Activated naive CD4-positive, alpha-beta T cell treated with anti-CD3 and anti-CD28 coated beads for 36 hours (primary cell): ENCODE measurements at regions not wholly inside any gene's neighbourhood (a gene's known extent, or its start where the extent isn't known, plus 50 kb on each side); places are given as distances from the start of the nearest gene placed in this dataset.

ENCODE experiments used
- CTCF ChIA-PET: fragments of 350-600 bp; sonication (Branson Sonifier 250); formaldehyde crosslinking; loops from one replicate; lab custom pipeline; 2021; ENCODE audit warnings: antibody characterized with exemption; lab: Charles Lee
- DNase-seq: peaks from one replicate; pipeline ENCODE4 v3.0.0-alpha.2; 2020
- H3K27ac Mint-ChIP-seq: one replicate; pipeline ENCODE4 v1.8.0; 2021; ENCODE audit warnings: mild to moderate bottlenecking, mixed read lengths
- H3K27me3 Mint-ChIP-seq: one replicate; pipeline ENCODE4 v1.8.0; 2021; ENCODE audit warnings: low read depth, mixed read lengths
- H3K36me3 Mint-ChIP-seq: one replicate; pipeline ENCODE4 v1.8.0; 2021; ENCODE audit warnings: low read depth, mixed read lengths
- H3K4me1 Mint-ChIP-seq: one replicate; pipeline ENCODE4 v1.8.0; 2021; ENCODE audit warnings: low read depth, mixed read lengths
- H3K4me3 Mint-ChIP-seq: one replicate; pipeline ENCODE4 v1.8.0; 2021; ENCODE audit warnings: mild to moderate bottlenecking, moderate library complexity, mixed read lengths
- H3K9me3 Mint-ChIP-seq: one replicate; pipeline ENCODE4 v1.8.0; 2021; ENCODE audit warnings: mixed read lengths
- intact Hi-C: fragments of 100-400 bp; cut with micrococcal nuclease; formaldehyde crosslinking; loops from one replicate; pipeline ENCODE4 v1.15.1; 2023

- no peaks in the 10 kb centered on the region for H3K4me1 Mint-ChIP-seq
- CTCF ChIA-PET = no interaction called here
- intact Hi-C loops = no loop called here
- no peak overlapping the region for H3K27ac Mint-ChIP-seq
- peaks cover 3% of the 10 kb centered on the region for H3K27me3 Mint-ChIP-seq
- no peaks in the 10 kb centered on the region for H3K9me3 Mint-ChIP-seq
- no peak for DNase-seq
- H3K36me3 Mint-ChIP-seq = no peaks in the 10 kb centered on the region
- no peak overlapping the region for H3K4me3 Mint-ChIP-seq
Observed at GRCh38 chr5:9716838-9717281, 86.7 kb upstream of the TAS2R1 start.

GRCh38 chr5:9715891-9716335 is 85.8 kb upstream of the TAS2R1 start:
- Mint-ChIP-seq H3K4me1 (no peaks in the 10 kb centered on the region), H3K36me3 (no peaks in the 10 kb centered on the region), H3K4me3 (no peak overlapping the region), H3K9me3 (peaks cover 2% of the 10 kb centered on the region), H3K27me3 (peaks cover 7% of the 10 kb centered on the region), H3K27ac (no peak overlapping the region)
- intact Hi-C loops = no loop called here
- no peak for DNase-seq
- CTCF ChIA-PET = no interaction called here

- Mint-ChIP-seq H3K27ac (no peak overlapping the region), H3K9me3 (peaks cover 5% of the 10 kb centered on the region), H3K36me3 (no peaks in the 10 kb centered on the region), H3K4me1 (no peaks in the 10 kb centered on the region), H3K4me3 (no peak overlapping the region), H3K27me3 (peaks cover 7% of the 10 kb centered on the region)
- intact Hi-C loops = no loop called here
- no peak for DNase-seq
- CTCF ChIA-PET = no interaction called here
Observed at GRCh38 chr5:9713959-9714586, 83.9 kb upstream of the TAS2R1 start.

- H3K36me3 Mint-ChIP-seq = no peaks in the 10 kb centered on the region
- no peak for DNase-seq
- intact Hi-C loops = no loop called here
- peaks cover 10% of the 10 kb centered on the region for H3K9me3 Mint-ChIP-seq
- H3K4me3 Mint-ChIP-seq = no peak overlapping the region
- no peak overlapping the region for H3K27ac Mint-ChIP-seq
- no peaks in the 10 kb centered on the region for H3K4me1 Mint-ChIP-seq
- CTCF ChIA-PET = no interaction called here
- H3K27me3 Mint-ChIP-seq = peaks cover 7% of the 10 kb centered on the region
Observed at GRCh38 chr5:9713356-9713755, 83.2 kb upstream of the TAS2R1 start.

- Mint-ChIP-seq H3K4me3 (no peak overlapping the region), H3K36me3 (no peaks in the 10 kb centered on the region), H3K27ac (no peak overlapping the region), H3K4me1 (no peaks in the 10 kb centered on the region), H3K9me3 (peaks cover 10% of the 10 kb centered on the region), H3K27me3 (peaks cover 7% of the 10 kb centered on the region)
- DNase-seq = no peak
- CTCF ChIA-PET = no interaction called here
- intact Hi-C loops = no loop called here
Observed at GRCh38 chr5:9712911-9713310, 82.8 kb upstream of the TAS2R1 start.

GRCh38 chr5:9712506-9712905 is 82.4 kb upstream of the TAS2R1 start:
- H3K4me3 Mint-ChIP-seq = no peak overlapping the region

GRCh38 chr5:9710069-9710468 is 79.9 kb upstream of the TAS2R1 start:
- CTCF ChIA-PET = no interaction called here
- Mint-ChIP-seq H3K27me3 (peaks cover 7% of the 10 kb centered on the region), H3K36me3 (no peaks in the 10 kb centered on the region), H3K9me3 (peaks cover 10% of the 10 kb centered on the region), H3K27ac (no peak overlapping the region), H3K4me1 (no peaks in the 10 kb centered on the region), H3K4me3 (no peak overlapping the region)
- intact Hi-C loops = no loop called here
- DNase-seq = no peak

More at GRCh38 chr5:9712506-9712905, 82.4 kb upstream of the TAS2R1 start:
- H3K27me3 Mint-ChIP-seq = peaks cover 7% of the 10 kb centered on the region
- no peak overlapping the region for H3K27ac Mint-ChIP-seq
- intact Hi-C loops = no loop called here
- CTCF ChIA-PET = no interaction called here
- H3K36me3 Mint-ChIP-seq = no peaks in the 10 kb centered on the region
- H3K4me1 Mint-ChIP-seq = no peaks in the 10 kb centered on the region
- no peak for DNase-seq
- H3K9me3 Mint-ChIP-seq = peaks cover 10% of the 10 kb centered on the region

- H3K4me3 Mint-ChIP-seq = no peak overlapping the region
- H3K4me1 Mint-ChIP-seq = no peaks in the 10 kb centered on the region
- intact Hi-C loops = no loop called here
- H3K27me3 Mint-ChIP-seq = peaks cover 5% of the 10 kb centered on the region
- DNase-seq = no peak
- CTCF ChIA-PET = no interaction called here
- peaks cover 10% of the 10 kb centered on the region for H3K9me3 Mint-ChIP-seq
- H3K27ac Mint-ChIP-seq = no peak overlapping the region
- no peaks in the 10 kb centered on the region for H3K36me3 Mint-ChIP-seq
Observed at GRCh38 chr5:9707732-9708462, 77.7 kb upstream of the TAS2R1 start.

GRCh38 chr5:9699681-9700080 is 69.5 kb upstream of the TAS2R1 start:
- Mint-ChIP-seq H3K4me1 (no peaks in the 10 kb centered on the region), H3K36me3 (no peaks in the 10 kb centered on the region), H3K27ac (no peak overlapping the region), H3K27me3 (no peaks in the 10 kb centered on the region), H3K4me3 (no peak overlapping the region), H3K9me3 (no peaks in the 10 kb centered on the region)
- intact Hi-C loops = no loop called here
- DNase-seq = no peak
- CTCF ChIA-PET = no interaction called here

- no peaks in the 10 kb centered on the region for H3K36me3 Mint-ChIP-seq
- CTCF ChIA-PET = no interaction called here
- no peaks in the 10 kb centered on the region for H3K4me1 Mint-ChIP-seq
- H3K9me3 Mint-ChIP-seq = no peaks in the 10 kb centered on the region
- no peak overlapping the region for H3K4me3 Mint-ChIP-seq
- no peak overlapping the region for H3K27ac Mint-ChIP-seq
- DNase-seq = no peak
- H3K27me3 Mint-ChIP-seq = no peaks in the 10 kb centered on the region
- intact Hi-C loops = no loop called here
Observed at GRCh38 chr5:9698841-9699240, 68.7 kb upstream of the TAS2R1 start.

GRCh38 chr5:9698125-9698826 is 68.1 kb upstream of the TAS2R1 start:
- H3K27ac Mint-ChIP-seq = no peak overlapping the region
- CTCF ChIA-PET = no interaction called here
- intact Hi-C loops = no loop called here
- no peak for DNase-seq
- H3K9me3 Mint-ChIP-seq = no peaks in the 10 kb centered on the region
- no peaks in the 10 kb centered on the region for H3K36me3 Mint-ChIP-seq
- H3K4me1 Mint-ChIP-seq = no peaks in the 10 kb centered on the region
- H3K4me3 Mint-ChIP-seq = no peak overlapping the region
- no peaks in the 10 kb centered on the region for H3K27me3 Mint-ChIP-seq

GRCh38 chr5:9692576-9692975 is 62.4 kb upstream of the TAS2R1 start:
- DNase-seq = no peak
- intact Hi-C loops = no loop called here
- Mint-ChIP-seq H3K27me3 (no peaks in the 10 kb centered on the region), H3K27ac (no peak overlapping the region), H3K4me1 (no peaks in the 10 kb centered on the region), H3K4me3 (no peak overlapping the region), H3K9me3 (no peaks in the 10 kb centered on the region), H3K36me3 (no peaks in the 10 kb centered on the region)
- CTCF ChIA-PET = no interaction called here

- CTCF ChIA-PET = no interaction called here
- intact Hi-C loops = no loop called here
Observed at GRCh38 chr5:9691261-9691660, 61.1 kb upstream of the TAS2R1 start.

More at GRCh38 chr5:9691261-9691660, 61.1 kb upstream of the TAS2R1 start:
- Mint-ChIP-seq H3K4me1 (no peaks in the 10 kb centered on the region), H3K27me3 (no peaks in the 10 kb centered on the region), H3K27ac (no peak overlapping the region), H3K4me3 (no peak overlapping the region), H3K36me3 (no peaks in the 10 kb centered on the region), H3K9me3 (no peaks in the 10 kb centered on the region)
- no peak for DNase-seq
